ENCODE measurements at regions not wholly inside any gene's neighbourhood (a gene's known extent, or its start where the extent isn't known, plus 50 kb on each side); places are given as distances from the start of the nearest gene placed in this dataset.

GRCh38 chr6:71512256-71512655 is 223.6 kb downstream of the OGFRL1 start:
- Histone ChIP-seq H3K27me3 (no peaks in the 10 kb centered on the region), H3K4me3 (no peak overlapping the region), H3K27ac (no peak overlapping the region), H3K9me3 (no peaks in the 10 kb centered on the region), H3K4me1 (peaks cover 0 to 3% of the 10 kb centered on the region in 2 donors), H3K36me3 (no peaks in the 10 kb centered on the region)
- DNase-seq (no peak), ATAC-seq (no peak)
- intact Hi-C loops (cut with DNase I), result no loop called here
- TF ChIP-seq, protein P1, sequence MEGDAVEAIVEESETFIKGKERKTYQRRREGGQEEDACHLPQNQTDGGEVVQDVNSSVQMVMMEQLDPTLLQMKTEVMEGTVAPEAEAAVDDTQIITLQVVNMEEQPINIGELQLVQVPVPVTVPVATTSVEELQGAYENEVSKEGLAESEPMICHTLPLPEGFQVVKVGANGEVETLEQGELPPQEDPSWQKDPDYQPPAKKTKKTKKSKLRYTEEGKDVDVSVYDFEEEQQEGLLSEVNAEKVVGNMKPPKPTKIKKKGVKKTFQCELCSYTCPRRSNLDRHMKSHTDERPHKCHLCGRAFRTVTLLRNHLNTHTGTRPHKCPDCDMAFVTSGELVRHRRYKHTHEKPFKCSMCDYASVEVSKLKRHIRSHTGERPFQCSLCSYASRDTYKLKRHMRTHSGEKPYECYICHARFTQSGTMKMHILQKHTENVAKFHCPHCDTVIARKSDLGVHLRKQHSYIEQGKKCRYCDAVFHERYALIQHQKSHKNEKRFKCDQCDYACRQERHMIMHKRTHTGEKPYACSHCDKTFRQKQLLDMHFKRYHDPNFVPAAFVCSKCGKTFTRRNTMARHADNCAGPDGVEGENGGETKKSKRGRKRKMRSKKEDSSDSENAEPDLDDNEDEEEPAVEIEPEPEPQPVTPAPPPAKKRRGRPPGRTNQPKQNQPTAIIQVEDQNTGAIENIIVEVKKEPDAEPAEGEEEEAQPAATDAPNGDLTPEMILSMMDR (IDR thresholded peaks at IDR 0.05), result no peak

DNA sequence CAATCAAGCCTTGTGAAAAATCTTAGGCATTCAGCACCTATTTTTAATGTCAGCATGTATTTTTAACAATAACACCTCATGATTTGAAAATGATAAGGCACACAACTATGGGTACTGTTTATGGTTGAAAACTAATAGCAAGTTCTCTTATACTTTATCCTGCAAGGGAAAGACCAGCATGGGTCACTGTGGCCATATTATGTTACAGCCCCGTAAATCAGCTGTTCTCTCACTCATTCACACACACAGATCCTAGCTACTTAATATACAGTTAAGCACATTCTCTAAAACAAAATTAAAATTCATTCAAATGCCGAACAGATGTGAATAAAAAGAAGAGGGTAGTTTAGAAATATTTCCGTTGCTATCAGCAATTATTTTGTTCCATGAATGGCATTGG is 224.4 kb downstream of the OGFRL1 start:
- TF ChIP-seq, protein P1 (IDR thresholded peaks at IDR 0.05), result no peak
- no peaks in the 10 kb centered on the region for H3K36me3 ChIP-seq
- H3K27me3 ChIP-seq, result no peaks in the 10 kb centered on the region
- no peak for ATAC-seq
- peaks cover 0 to 3% of the 10 kb centered on the region in 2 donors for H3K4me1 ChIP-seq
- no peaks in the 10 kb centered on the region for H3K9me3 ChIP-seq
- no peak overlapping the region for H3K27ac ChIP-seq
- H3K4me3 ChIP-seq, result no peak overlapping the region
- intact Hi-C loops (cut with DNase I), result no loop called here
- no peak for DNase-seq

DNA sequence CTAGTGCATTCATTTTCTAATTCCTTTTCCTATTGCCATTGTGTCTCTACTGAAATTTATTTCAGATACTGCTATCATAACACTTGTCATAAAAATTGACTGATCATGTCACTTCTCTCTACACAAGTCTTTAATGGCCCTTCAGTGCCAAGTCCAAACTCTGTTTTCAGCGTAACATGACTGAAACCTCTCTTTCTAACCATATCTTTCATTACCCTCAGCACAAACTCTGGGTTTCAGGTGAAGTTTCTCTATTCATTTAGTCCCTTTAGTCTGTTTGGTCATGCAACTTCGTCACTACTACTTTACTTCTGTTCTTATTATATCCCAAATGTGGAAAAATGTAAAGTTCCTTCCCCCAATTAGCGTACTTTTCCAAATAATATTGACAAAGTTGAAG is 234.9 kb downstream of the OGFRL1 start:
- no peak overlapping the region for H3K27ac ChIP-seq
- ATAC-seq (no peak), DNase-seq (no peak)
- no peaks in the 10 kb centered on the region for H3K27me3 ChIP-seq
- H3K36me3 ChIP-seq, result no peaks in the 10 kb centered on the region
- TF ChIP-seq, protein P1 (IDR thresholded peaks at IDR 0.05), result no peak
- H3K9me3 ChIP-seq, result no peaks in the 10 kb centered on the region
- no peaks in the 10 kb centered on the region for H3K4me1 ChIP-seq
- intact Hi-C loops (cut with DNase I), result no loop called here
- no peak overlapping the region for H3K4me3 ChIP-seq

GRCh38 chr6:71524201-71524600 is 235.6 kb downstream of the OGFRL1 start:
- intact Hi-C loops (cut with DNase I), result no loop called here
- H3K9me3 ChIP-seq, result no peaks in the 10 kb centered on the region
- TF ChIP-seq, protein P1 (IDR thresholded peaks at IDR 0.05), result no peak
- DNase-seq, result no peak
- no peaks in the 10 kb centered on the region for H3K4me1 ChIP-seq
- no peak overlapping the region for H3K27ac ChIP-seq
- no peak for ATAC-seq
- H3K4me3 ChIP-seq, result no peak overlapping the region
- no peaks in the 10 kb centered on the region for H3K36me3 ChIP-seq
- H3K27me3 ChIP-seq, result no peaks in the 10 kb centered on the region

GRCh38 chr6:71527886-71528285 is 239.3 kb downstream of the OGFRL1 start:
- Histone ChIP-seq H3K27me3 (no peaks in the 10 kb centered on the region), H3K4me1 (no peaks in the 10 kb centered on the region), H3K36me3 (no peaks in the 10 kb centered on the region), H3K4me3 (no peak overlapping the region), H3K9me3 (no peaks in the 10 kb centered on the region), H3K27ac (no peak overlapping the region)
- ATAC-seq (no peak), DNase-seq (no peak)
- intact Hi-C loops (cut with DNase I), result no loop called here
- TF ChIP-seq, protein P1 (IDR thresholded peaks at IDR 0.05), result no peak

All from left lung (tissue), 4 donors.